ENCODE measurements at regions not wholly inside any gene's neighbourhood (a gene's known extent, or its start where the extent isn't known, plus 50 kb on each side); places are given as distances from the start of the nearest gene placed in this dataset.

GRCh38 chr15:93861956-93862741, 369.2 kb upstream of the MCTP2 start:
- no peak for TF ChIP-seq CTCF (IDR thresholded peaks at IDR 0.05; ENCODE audit: low read depth, low read length)

GRCh38 chr15:93861413-93861812, 369.9 kb upstream of the MCTP2 start:
- no peak for TF ChIP-seq CTCF (IDR thresholded peaks at IDR 0.05; ENCODE audit: low read depth, low read length)
- DNase-seq (ENCODE audit: extremely low read depth, low read depth), result no peak

More at GRCh38 chr15:93861956-93862741, 369.2 kb upstream of the MCTP2 start:
- DNase-seq (ENCODE audit: extremely low read depth, low read depth), result no peak

DNA sequence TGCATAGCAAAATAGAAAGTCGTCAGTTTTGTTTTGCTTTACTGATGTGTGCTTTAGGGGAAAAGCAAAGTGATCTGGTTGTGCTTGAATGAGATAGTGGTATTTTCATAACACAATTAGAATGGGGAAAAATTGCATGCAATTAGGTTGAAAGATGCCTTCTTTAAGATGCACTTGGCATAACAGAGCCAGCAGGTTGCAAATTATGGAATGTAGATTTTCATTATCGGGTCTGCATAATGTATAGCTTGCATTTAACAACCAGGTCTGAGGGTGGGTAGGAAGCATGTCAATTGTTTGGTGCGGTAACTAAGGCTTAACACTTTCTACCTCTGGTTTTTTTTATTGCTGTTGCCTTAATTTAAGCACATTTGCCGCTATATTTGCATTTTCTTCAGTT, 370.7 kb upstream of the MCTP2 start:
- no peak for DNase-seq (ENCODE audit: extremely low read depth, low read depth)
- no peak for TF ChIP-seq CTCF (IDR thresholded peaks at IDR 0.05; ENCODE audit: low read depth, low read length)

DNA sequence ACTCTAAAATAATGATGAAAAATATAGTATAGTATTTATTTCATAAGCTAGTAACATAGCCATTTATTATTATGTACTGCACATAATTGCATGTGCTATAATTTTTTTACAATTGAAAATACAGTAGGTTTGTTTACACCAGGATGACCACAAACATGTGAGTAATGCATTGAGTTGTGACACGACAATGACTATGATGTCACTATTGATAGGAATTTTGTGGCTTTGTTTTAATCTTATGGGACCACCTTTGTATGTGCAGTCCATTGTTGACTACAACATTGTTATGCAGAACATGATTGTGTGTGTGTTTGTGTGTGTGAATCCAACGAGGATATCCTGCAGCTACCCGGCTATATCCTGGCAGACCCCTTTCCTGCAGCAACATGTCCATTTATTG, 372.2 kb upstream of the MCTP2 start:
- no peak for DNase-seq (ENCODE audit: extremely low read depth, low read depth)
- TF ChIP-seq CTCF (IDR thresholded peaks at IDR 0.05; ENCODE audit: low read depth, low read length), result no peak

DNA sequence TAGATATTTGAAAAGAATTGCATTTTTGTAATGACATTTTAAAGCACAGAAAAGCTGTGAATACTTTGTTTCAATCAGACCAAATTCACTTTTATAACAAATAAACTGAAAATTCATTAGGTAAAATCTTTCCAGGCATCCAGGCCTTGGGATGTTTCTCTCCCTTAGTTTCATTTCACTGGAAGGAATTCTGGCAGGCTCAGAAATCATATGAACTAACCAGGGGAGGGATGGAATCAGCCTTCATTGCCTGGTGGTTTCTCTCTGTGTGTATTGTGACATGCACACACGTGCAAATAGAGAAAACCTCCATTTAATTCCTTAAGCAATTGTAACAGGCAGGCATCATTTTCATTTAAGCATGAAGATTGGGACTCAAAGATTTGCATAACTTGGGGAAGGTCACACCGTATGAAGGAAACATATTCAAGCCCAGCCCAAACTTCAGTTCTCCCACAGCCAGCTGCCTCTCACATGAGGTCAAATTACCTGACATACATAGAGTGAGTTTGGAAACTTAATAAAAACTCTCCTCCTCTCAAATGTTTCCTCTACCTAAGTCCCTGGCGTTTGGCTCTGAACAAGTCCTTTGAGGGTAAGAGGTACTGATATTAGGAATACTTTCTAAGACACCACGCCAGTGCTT, 376.1 kb upstream of the MCTP2 start:
- no peak for TF ChIP-seq CTCF (IDR thresholded peaks at IDR 0.05; ENCODE audit: low read depth, low read length)

GRCh38 chr15:93854088-93854487, 377.3 kb upstream of the MCTP2 start:
- no peak for DNase-seq (ENCODE audit: extremely low read depth, low read depth)
- no peak for TF ChIP-seq CTCF (IDR thresholded peaks at IDR 0.05; ENCODE audit: low read depth, low read length)

More for the DNA sequence above, 376.1 kb upstream of the MCTP2 start:
- DNase-seq (ENCODE audit: extremely low read depth, low read depth), result no peak

- no peak for DNase-seq (ENCODE audit: extremely low read depth, low read depth)
- TF ChIP-seq CTCF (IDR thresholded peaks at IDR 0.05; ENCODE audit: low read depth, low read length), result no peak
Measured at GRCh38 chr15:93852761-93853160, 378.6 kb upstream of the MCTP2 start.

Measured in AG09319 (cell line).